Keratinocyte (primary cell): ENCODE measurements at regions not wholly inside any gene's neighbourhood (a gene's known extent, or its start where the extent isn't known, plus 50 kb on each side); places are given as distances from the start of the nearest gene placed in this dataset.

Experiments
- DNase-seq: peaks from one replicate; pipeline ENCODE4 v3.0.0-alpha.2; 2011; ENCODE audit warnings: low read depth, missing footprints, low spot score
- FAIRE-seq: peaks from 2 replicates; lab custom pipeline; 2011; peaks lifted over from hg19 to GRCh38; lab: Jason Lieb, UNC
- H2AFZ ChIP-seq: 2 replicates; pipeline ENCODE4 v1.6.0; 2012; ENCODE audit warnings: low read length, control low read depth, inconsistent platforms; ENCODE audit not compliant: control insufficient read depth
- H3K27ac ChIP-seq: 2 replicates; pipeline ENCODE4 v1.5.1; 2011; ENCODE audit warnings: low read length; ENCODE audit not compliant: control insufficient read depth, insufficient read depth
- H3K27me3 ChIP-seq: 3 replicates; pipeline ENCODE4 v1.6.0; 2011; ENCODE audit warnings: low read length; ENCODE audit not compliant: control insufficient read depth, insufficient read depth; ENCODE audit errors: extremely low read depth
- H3K36me3 ChIP-seq, 2 experiments: 2 replicates in 1 of 2; 3 replicates in 1 of 2; pipeline ENCODE4 v1.5.1; 2011; ENCODE audit warnings: low read length in 2 of 2, mild to moderate bottlenecking in 1 of 2; ENCODE audit not compliant: control insufficient read depth in 2 of 2, insufficient read depth in 2 of 2; ENCODE audit errors: extremely low read depth in 1 of 2
- H3K4me1 ChIP-seq: 3 replicates; pipeline ENCODE4 v1.5.1; 2011; ENCODE audit warnings: low read length; ENCODE audit not compliant: control insufficient read depth, insufficient read depth; ENCODE audit errors: extremely low read depth
- H3K4me2 ChIP-seq: 3 replicates; pipeline ENCODE4 v1.6.0; 2011; ENCODE audit warnings: low read depth, low read length; ENCODE audit not compliant: control insufficient read depth, insufficient read depth; ENCODE audit errors: extremely low read depth
- H3K4me3 ChIP-seq, 3 experiments: fragments of 200-600 bp in 1 of 3; sonication (generic) in 1 of 3; 2 replicates in 2 of 3; 3 replicates in 1 of 3; pipeline ENCODE4 v1.5.1; 2011 to 2016; ENCODE audit warnings: low read length in 3 of 3, mild to moderate bottlenecking in 3 of 3, control low read depth in 2 of 3, inconsistent platforms in 1 of 3, low read depth in 1 of 3, mixed read lengths in 1 of 3, mixed run types in 1 of 3, moderate library complexity in 1 of 3; ENCODE audit not compliant: control insufficient read depth in 2 of 3, insufficient read depth in 2 of 3; ENCODE audit errors: extremely low read depth in 1 of 3
- H3K79me2 ChIP-seq: 2 replicates; pipeline ENCODE4 v1.6.0; 2012; ENCODE audit warnings: low read length; ENCODE audit not compliant: control insufficient read depth, insufficient read depth
- H3K9ac ChIP-seq: 3 replicates; pipeline ENCODE4 v1.6.0; 2011; ENCODE audit warnings: low read length; ENCODE audit not compliant: control insufficient read depth, insufficient read depth; ENCODE audit errors: extremely low read depth
- H3K9me1 ChIP-seq: 3 replicates; pipeline ENCODE4 v1.6.0; 2011; ENCODE audit warnings: low read length; ENCODE audit not compliant: control insufficient read depth, insufficient read depth; ENCODE audit errors: extremely low read depth
- H3K9me3 ChIP-seq: 2 replicates; pipeline ENCODE4 v1.5.1; 2012; ENCODE audit warnings: low read depth, low read length; ENCODE audit not compliant: control insufficient read depth
- H4K20me1 ChIP-seq: 3 replicates; pipeline ENCODE4 v1.6.0; 2011; ENCODE audit warnings: low read length; ENCODE audit not compliant: control insufficient read depth, insufficient read depth; ENCODE audit errors: extremely low read depth
- EZH2 ChIP-seq: IDR thresholded peaks from one replicate; pipeline ENCODE4 v1.6.1; 2012; ENCODE audit warnings: inconsistent platforms, mild to moderate bottlenecking, low read length, moderate library complexity
- dilution Hi-C: fragments of 300-500 bp; cut with MboI; formaldehyde crosslinking; loops from one replicate; pipeline ENCODE4 v1.7.0; 2020; ENCODE audit warnings: low sequenced_read_pairs; ENCODE audit not compliant: extremely low pct_ligation_motif_present
- TF ChIP-seq, protein P1 (sequence below), 3 experiments: IDR thresholded peaks in 1 of 3; conservative IDR thresholded peaks in 1 of 3; optimal IDR thresholded peaks in 1 of 3; 2 replicates in 2 of 3; 3 replicates in 1 of 3; pipeline versions ENCODE3 to v1.5.1; 2011; ENCODE audit warnings: low read length in 3 of 3, mild to moderate bottlenecking in 3 of 3, moderate library complexity in 2 of 3, control low read depth in 1 of 3, inconsistent platforms in 1 of 3; ENCODE audit not compliant: insufficient read depth in 2 of 3; ENCODE audit errors: extremely low read depth in 1 of 3

GRCh38 chr12:5138845-5139244 lies 95.2 kb downstream of the KCNA5 start:
- DNase-seq (no peak), FAIRE-seq (no peak)
- Histone ChIP-seq H3K4me3 (no peak overlapping the region), H3K36me3 (no peaks in the 10 kb centered on the region), H4K20me1 (no peaks in the 10 kb centered on the region), H3K4me1 (peaks cover 15% of the 10 kb centered on the region), H3K9ac (no peak overlapping the region), H3K27me3 (no peaks in the 10 kb centered on the region), H3K9me3 (no peaks in the 10 kb centered on the region), H3K79me2 (no peaks in the 10 kb centered on the region), H3K4me2 (no peak overlapping the region), H2AFZ (no peak overlapping the region), H3K9me1 (no peaks in the 10 kb centered on the region), H3K27ac (no peak overlapping the region)
- TF ChIP-seq, protein P1, sequence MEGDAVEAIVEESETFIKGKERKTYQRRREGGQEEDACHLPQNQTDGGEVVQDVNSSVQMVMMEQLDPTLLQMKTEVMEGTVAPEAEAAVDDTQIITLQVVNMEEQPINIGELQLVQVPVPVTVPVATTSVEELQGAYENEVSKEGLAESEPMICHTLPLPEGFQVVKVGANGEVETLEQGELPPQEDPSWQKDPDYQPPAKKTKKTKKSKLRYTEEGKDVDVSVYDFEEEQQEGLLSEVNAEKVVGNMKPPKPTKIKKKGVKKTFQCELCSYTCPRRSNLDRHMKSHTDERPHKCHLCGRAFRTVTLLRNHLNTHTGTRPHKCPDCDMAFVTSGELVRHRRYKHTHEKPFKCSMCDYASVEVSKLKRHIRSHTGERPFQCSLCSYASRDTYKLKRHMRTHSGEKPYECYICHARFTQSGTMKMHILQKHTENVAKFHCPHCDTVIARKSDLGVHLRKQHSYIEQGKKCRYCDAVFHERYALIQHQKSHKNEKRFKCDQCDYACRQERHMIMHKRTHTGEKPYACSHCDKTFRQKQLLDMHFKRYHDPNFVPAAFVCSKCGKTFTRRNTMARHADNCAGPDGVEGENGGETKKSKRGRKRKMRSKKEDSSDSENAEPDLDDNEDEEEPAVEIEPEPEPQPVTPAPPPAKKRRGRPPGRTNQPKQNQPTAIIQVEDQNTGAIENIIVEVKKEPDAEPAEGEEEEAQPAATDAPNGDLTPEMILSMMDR (optimal IDR thresholded peaks at IDR 0.05 in 1 of 3, IDR thresholded peaks at IDR 0.05 in 1 of 3, conservative IDR thresholded peaks at IDR 0.05 in 1 of 3; ENCODE audit: extremely low read depth in 1 of 3, insufficient read depth in 2 of 3, low read length in 3 of 3) = no peak
- TF ChIP-seq EZH2 = no peak
- dilution Hi-C loops = no loop called here

- no peaks in the 10 kb centered on the region for H3K9me1 ChIP-seq
- H3K4me1 ChIP-seq = peaks cover 12% of the 10 kb centered on the region
- no peaks in the 10 kb centered on the region for H3K9me3 ChIP-seq
- no peak overlapping the region for H3K4me2 ChIP-seq
- FAIRE-seq (no peak), DNase-seq (no peak)
- no peak overlapping the region for H3K4me3 ChIP-seq
- dilution Hi-C loops = no loop called here
- no peaks in the 10 kb centered on the region for H3K36me3 ChIP-seq
- H3K79me2 ChIP-seq = no peaks in the 10 kb centered on the region
- H3K27ac ChIP-seq = no peak overlapping the region
- TF ChIP-seq EZH2 = no peak
- TF ChIP-seq, protein P1 (optimal IDR thresholded peaks at IDR 0.05 in 1 of 3, IDR thresholded peaks at IDR 0.05 in 1 of 3, conservative IDR thresholded peaks at IDR 0.05 in 1 of 3; ENCODE audit: extremely low read depth in 1 of 3, insufficient read depth in 2 of 3, low read length in 3 of 3) = no peak
- H3K9ac ChIP-seq = no peak overlapping the region
- H3K27me3 ChIP-seq = no peaks in the 10 kb centered on the region
- no peaks in the 10 kb centered on the region for H4K20me1 ChIP-seq
- no peak overlapping the region for H2AFZ ChIP-seq
Observed at GRCh38 chr12:5139751-5140150, 96.1 kb downstream of the KCNA5 start.
